PC-3 (cell line): ENCODE measurements at regions not wholly inside any gene's neighbourhood (a gene's known extent, or its start where the extent isn't known, plus 50 kb on each side); places are given as distances from the start of the nearest gene placed in this dataset.
"Not testable (repeated sequence)": the region's sequence is repeated elsewhere in the genome, so short reads cannot be mapped to it uniquely, and the experiment has no call there.

Source experiments
- EZH2 ChIP-seq: fragments of 300-600 bp; sonication (generic); IDR thresholded peaks from one replicate; pipeline ENCODE4 v1.6.1; 2017; ENCODE audit warnings: antibody characterized with exemption, mild to moderate bottlenecking, low read length; ENCODE audit not compliant: unreplicated experiment
- EZH2phosphoT487 ChIP-seq: fragments of 300-600 bp; sonication (generic); IDR thresholded peaks from 2 replicates; pipeline ENCODE4 v1.6.1; 2018; ENCODE audit warnings: mild to moderate bottlenecking, antibody characterized with exemption, low read length, borderline replicate concordance
- TF ChIP-seq, protein P1 (sequence below): fragments of 300-600 bp; sonication (generic); conservative IDR thresholded peaks from 2 replicates; pipeline ENCODE4 v1.5.1; 2017; ENCODE audit warnings: antibody characterized with exemption, low read depth, mild to moderate bottlenecking, low read length

DNA sequence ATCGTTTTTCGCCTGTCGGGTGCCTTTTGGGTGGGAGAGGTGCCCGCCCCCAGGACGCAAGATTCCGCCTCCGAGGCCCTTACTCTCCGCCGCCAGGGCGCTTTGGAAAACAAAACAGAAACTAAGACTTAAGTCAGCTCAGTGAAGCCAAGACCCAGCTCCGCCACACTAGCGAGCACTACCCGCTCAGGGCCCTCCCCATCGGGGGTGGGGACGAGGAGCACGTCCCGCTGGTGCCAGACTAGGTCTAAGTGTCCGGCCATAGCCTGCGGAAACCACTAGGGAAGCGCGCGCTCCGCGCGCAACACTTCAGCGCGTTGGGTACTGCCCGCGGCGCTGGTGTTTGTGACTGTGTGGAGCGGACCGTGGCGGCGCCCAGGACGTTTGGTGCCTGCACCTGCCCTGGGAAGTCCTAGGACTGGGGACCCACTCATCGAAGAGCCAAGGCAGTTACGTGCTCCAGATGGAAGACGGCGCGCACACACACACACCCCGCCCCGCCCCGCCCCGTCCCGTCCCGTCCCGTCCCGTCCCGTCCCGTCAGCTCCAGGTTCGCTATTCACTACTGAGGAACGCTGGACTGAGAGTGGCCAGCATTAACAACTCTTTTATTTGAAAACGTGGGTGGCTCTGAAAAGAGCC lies 57.6 kb upstream of the BOLA1 start:
- TF ChIP-seq, protein P1, sequence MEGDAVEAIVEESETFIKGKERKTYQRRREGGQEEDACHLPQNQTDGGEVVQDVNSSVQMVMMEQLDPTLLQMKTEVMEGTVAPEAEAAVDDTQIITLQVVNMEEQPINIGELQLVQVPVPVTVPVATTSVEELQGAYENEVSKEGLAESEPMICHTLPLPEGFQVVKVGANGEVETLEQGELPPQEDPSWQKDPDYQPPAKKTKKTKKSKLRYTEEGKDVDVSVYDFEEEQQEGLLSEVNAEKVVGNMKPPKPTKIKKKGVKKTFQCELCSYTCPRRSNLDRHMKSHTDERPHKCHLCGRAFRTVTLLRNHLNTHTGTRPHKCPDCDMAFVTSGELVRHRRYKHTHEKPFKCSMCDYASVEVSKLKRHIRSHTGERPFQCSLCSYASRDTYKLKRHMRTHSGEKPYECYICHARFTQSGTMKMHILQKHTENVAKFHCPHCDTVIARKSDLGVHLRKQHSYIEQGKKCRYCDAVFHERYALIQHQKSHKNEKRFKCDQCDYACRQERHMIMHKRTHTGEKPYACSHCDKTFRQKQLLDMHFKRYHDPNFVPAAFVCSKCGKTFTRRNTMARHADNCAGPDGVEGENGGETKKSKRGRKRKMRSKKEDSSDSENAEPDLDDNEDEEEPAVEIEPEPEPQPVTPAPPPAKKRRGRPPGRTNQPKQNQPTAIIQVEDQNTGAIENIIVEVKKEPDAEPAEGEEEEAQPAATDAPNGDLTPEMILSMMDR = not testable (repeated sequence)
- not testable (repeated sequence) for TF ChIP-seq EZH2, EZH2phosphoT487
